GM12878 (cell line): ENCODE measurements at regions not wholly inside any gene's neighbourhood (a gene's known extent, or its start where the extent isn't known, plus 50 kb on each side); places are given as distances from the start of the nearest gene placed in this dataset.

Source experiments
- ATAC-seq: fragments of 200-7000 bp; cut with Tn5 transposase; 3 replicates; pipeline ENCODE4 v1.9.1; 2020; ENCODE audit warnings: mild to moderate bottlenecking, moderate library complexity
- BruUV-seq: library from RNA; stranded (reverse); fragments of 400-500 nt; replicated peaks from 2 replicates; lab custom pipeline; 2021; lab: Mats Ljungman, UMichigan
- CTCF ChIA-PET: fragments of 300-600 bp; sonication (Branson Sonifier 250); formaldehyde crosslinking; extraction: SDS; loops from one replicate; lab custom pipeline; 2021; ENCODE audit warnings: inconsistent platforms; lab: Yijun Ruan, JAX
- POLR2A ChIA-PET: fragments of 350-600 bp; formaldehyde crosslinking; extraction: SDS; loops from one replicate; lab custom pipeline; 2021; ENCODE audit warnings: inconsistent platforms; lab: Charles Lee
- RAD21 ChIA-PET: fragments of 300-600 bp; sonication (Branson Sonifier 250); formaldehyde crosslinking; loops from one replicate; lab custom pipeline; 2023; ENCODE audit warnings: antibody characterized with exemption; ENCODE audit not compliant: unreplicated experiment; lab: Charles Lee
- SMC1A ChIA-PET: fragments of 300-600 bp; sonication (Branson Sonifier 250); formaldehyde crosslinking; loops from one replicate; lab custom pipeline; 2023; ENCODE audit not compliant: unreplicated experiment, uncharacterized antibody; lab: Charles Lee
- DNase-seq: peaks from one replicate; pipeline ENCODE4 v3.0.0-alpha.2; 2011; ENCODE audit warnings: low read depth, low spot score
- FAIRE-seq: peaks from 3 replicates; lab custom pipeline; 2011; peaks lifted over from hg19 to GRCh38; lab: Jason Lieb, UNC
- H2AFZ ChIP-seq: 2 replicates; pipeline ENCODE4 v1.6.0; 2011; ENCODE audit warnings: low read depth, low read length, control low read depth; ENCODE audit not compliant: control insufficient read depth
- H3K27ac ChIP-seq: 2 replicates; pipeline ENCODE4 v1.5.1; 2011; ENCODE audit warnings: control low read depth; ENCODE audit not compliant: control insufficient read depth, insufficient read depth
- H3K27me3 ChIP-seq, 2 experiments: replicated peaks in 1 of 2; 2 replicates each; pipeline versions ENCODE4 v1.6.0 to v1.6.1; 2011; ENCODE audit warnings: low read length in 1 of 2; ENCODE audit not compliant: control insufficient read depth in 2 of 2, insufficient read depth in 2 of 2
- H3K36me3 ChIP-seq, 2 experiments: 2 replicates each; pipeline ENCODE4 v1.5.1; 2011; ENCODE audit warnings: low read length in 1 of 2; ENCODE audit not compliant: control insufficient read depth in 2 of 2, insufficient read depth in 2 of 2
- H3K4me1 ChIP-seq: 2 replicates; pipeline ENCODE4 v1.6.1; 2011; ENCODE audit warnings: mild to moderate bottlenecking, low read length, moderate library complexity, mixed read lengths; ENCODE audit not compliant: control insufficient read depth, insufficient read depth
- H3K4me2 ChIP-seq: 2 replicates; pipeline ENCODE4 v1.6.0; 2011; ENCODE audit warnings: control low read depth; ENCODE audit not compliant: control insufficient read depth, insufficient read depth
- H3K4me3 ChIP-seq: fragments of 200-600 bp; sonication (generic); 2 replicates; pipeline ENCODE4 v1.5.1; 2016
- H3K79me2 ChIP-seq: 2 replicates; pipeline ENCODE4 v1.6.0; 2011; ENCODE audit warnings: low read length; ENCODE audit not compliant: control insufficient read depth, insufficient read depth
- H3K9ac ChIP-seq: 2 replicates; pipeline ENCODE4 v1.8.0; 2011; ENCODE audit warnings: low read length, control low read depth, mixed read lengths; ENCODE audit not compliant: control insufficient read depth, insufficient read depth
- H3K9me3 ChIP-seq: replicated peaks from 3 replicates; pipeline ENCODE4 v1.5.1; 2011; ENCODE audit warnings: mild to moderate bottlenecking, low read length; ENCODE audit not compliant: control insufficient read depth, insufficient read depth
- H4K20me1 ChIP-seq: 2 replicates; pipeline ENCODE4 v1.6.0; 2011; ENCODE audit not compliant: control insufficient read depth, insufficient read depth
- EGR1 ChIP-seq, 2 experiments: IDR thresholded peaks; 1 replicate in 1 of 2; 2 replicates in 1 of 2; pipeline ENCODE4 v1.6.1; 2011 to 2012; ENCODE audit warnings: low read depth in 2 of 2, low read length in 2 of 2, borderline replicate concordance in 1 of 2, mild to moderate bottlenecking in 1 of 2, moderate library complexity in 1 of 2
- SMAD5 ChIP-seq: IDR thresholded peaks from 2 replicates; pipeline ENCODE4 v1.6.1; 2016; ENCODE audit warnings: antibody characterized with exemption, low read depth
- SMARCA5 ChIP-seq: fragments of 450-650 bp; IDR thresholded peaks from 2 replicates; pipeline ENCODE4 v1.6.1; 2017; ENCODE audit warnings: mild to moderate bottlenecking
- WGBS: methylation state at CpG from one replicate; pipeline ENCODE4 v1.1.6; 2016; ENCODE audit warnings: low lambda C conversion rate; ENCODE audit not compliant: insufficient replicate concordance, insufficient coverage; ENCODE audit errors: missing lambda C conversion rate; 5-methylcytosine and 5-hydroxymethylcytosine counted together
- in situ Hi-C: fragments of 300-500 bp; cut with MboI; formaldehyde crosslinking; loops from 9 replicates; pipeline ENCODE4 v1.14.3; 2018; ENCODE audit warnings: mixed read lengths
- intact Hi-C: fragments of 100-400 bp; cut with micrococcal nuclease; formaldehyde crosslinking; loops from one replicate; pipeline ENCODE4 v1.14.2; 2022; ENCODE audit not compliant: unreplicated experiment
- TF ChIP-seq, protein P1 (sequence below): fragments of 150-350 bp; IDR thresholded peaks from 2 replicates; pipeline ENCODE4 v1.6.1; 2016; ENCODE audit warnings: low read depth, low read length

DNA sequence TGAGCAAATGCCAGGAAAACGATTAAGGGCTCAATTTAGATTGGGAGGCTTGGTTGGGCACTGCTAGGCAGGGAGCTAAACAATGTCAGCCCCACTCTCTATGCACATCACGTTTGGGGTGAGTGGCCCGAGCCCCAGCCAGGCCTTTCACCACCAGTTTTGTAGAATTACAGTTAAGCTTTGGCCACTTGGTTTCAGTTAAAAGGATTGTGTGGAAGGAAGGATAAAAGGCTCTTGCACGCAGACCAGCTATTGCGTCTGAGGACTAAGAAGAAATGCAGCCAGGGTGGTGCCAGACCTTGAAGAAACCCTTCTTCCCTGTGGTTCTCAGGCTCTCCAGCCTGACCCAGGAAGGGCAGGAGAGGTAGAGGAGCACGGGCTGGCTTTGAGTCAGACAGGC is 125.3 kb upstream of the SLC44A1 start:
- no peak overlapping the region for H3K27ac ChIP-seq
- H3K36me3 ChIP-seq = no peaks in the 10 kb centered on the region
- FAIRE-seq (no peak), ATAC-seq (no peak), DNase-seq (no peak)
- H3K4me2 ChIP-seq = no peak overlapping the region
- no peaks in the 10 kb centered on the region for H3K27me3 ChIP-seq
- ChIA-PET CTCF (no interaction called here), SMC1A (no interaction called here), RAD21 (no interaction called here), POLR2A (interaction anchor here (0.7 kb wide), 1 partner anchor 339 kb away, joined by 4 read pairs; no protein-coding TSS in a partner anchor)
- in situ Hi-C loops = no loop called here
- no peak overlapping the region for H2AFZ ChIP-seq
- H3K9ac ChIP-seq = no peak overlapping the region
- TF ChIP-seq EGR1 (IDR thresholded peaks at IDR 0.05; ENCODE audit: borderline replicate concordance in 1 of 2, low read depth in 2 of 2, low read length in 2 of 2) (no peak), SMAD5 (no peak), SMARCA5 (no peak)
- TF ChIP-seq, protein P1, sequence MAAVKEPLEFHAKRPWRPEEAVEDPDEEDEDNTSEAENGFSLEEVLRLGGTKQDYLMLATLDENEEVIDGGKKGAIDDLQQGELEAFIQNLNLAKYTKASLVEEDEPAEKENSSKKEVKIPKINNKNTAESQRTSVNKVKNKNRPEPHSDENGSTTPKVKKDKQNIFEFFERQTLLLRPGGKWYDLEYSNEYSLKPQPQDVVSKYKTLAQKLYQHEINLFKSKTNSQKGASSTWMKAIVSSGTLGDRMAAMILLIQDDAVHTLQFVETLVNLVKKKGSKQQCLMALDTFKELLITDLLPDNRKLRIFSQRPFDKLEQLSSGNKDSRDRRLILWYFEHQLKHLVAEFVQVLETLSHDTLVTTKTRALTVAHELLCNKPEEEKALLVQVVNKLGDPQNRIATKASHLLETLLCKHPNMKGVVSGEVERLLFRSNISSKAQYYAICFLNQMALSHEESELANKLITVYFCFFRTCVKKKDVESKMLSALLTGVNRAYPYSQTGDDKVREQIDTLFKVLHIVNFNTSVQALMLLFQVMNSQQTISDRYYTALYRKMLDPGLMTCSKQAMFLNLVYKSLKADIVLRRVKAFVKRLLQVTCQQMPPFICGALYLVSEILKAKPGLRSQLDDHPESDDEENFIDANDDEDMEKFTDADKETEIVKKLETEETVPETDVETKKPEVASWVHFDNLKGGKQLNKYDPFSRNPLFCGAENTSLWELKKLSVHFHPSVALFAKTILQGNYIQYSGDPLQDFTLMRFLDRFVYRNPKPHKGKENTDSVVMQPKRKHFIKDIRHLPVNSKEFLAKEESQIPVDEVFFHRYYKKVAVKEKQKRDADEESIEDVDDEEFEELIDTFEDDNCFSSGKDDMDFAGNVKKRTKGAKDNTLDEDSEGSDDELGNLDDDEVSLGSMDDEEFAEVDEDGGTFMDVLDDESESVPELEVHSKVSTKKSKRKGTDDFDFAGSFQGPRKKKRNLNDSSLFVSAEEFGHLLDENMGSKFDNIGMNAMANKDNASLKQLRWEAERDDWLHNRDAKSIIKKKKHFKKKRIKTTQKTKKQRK = no peak
- BruUV-seq = no TSS peak
- WGBS = 36% methylated on average over 6 of the region's 6 CpGs
- no peaks in the 10 kb centered on the region for H3K9me3 ChIP-seq
- intact Hi-C loops = no loop called here
- H3K4me3 ChIP-seq = no peak overlapping the region
- H3K79me2 ChIP-seq = no peaks in the 10 kb centered on the region
- peaks cover 12% of the 10 kb centered on the region for H3K4me1 ChIP-seq
- no peaks in the 10 kb centered on the region for H4K20me1 ChIP-seq
